Suprapubic skin (tissue), 4 donors: ENCODE measurements at regions not wholly inside any gene's neighbourhood (a gene's known extent, or its start where the extent isn't known, plus 50 kb on each side); places are given as distances from the start of the nearest gene placed in this dataset.

Experiments used
- CTCF ChIP-seq, 2 donors: fragments of 200-600 bp in 1 of 2; fragments of 450-650 bp in 1 of 2; sonication (generic) in 1 of 2; IDR thresholded peaks; one replicate each; pipeline ENCODE4 v1.5.1; 2016 to 2019; ENCODE audit warnings: antibody characterized with exemption in 2 of 2, mild to moderate bottlenecking in 1 of 2, moderate library complexity in 1 of 2
- POLR2A ChIP-seq, 2 donors: fragments of 450-650 bp; IDR thresholded peaks; one replicate each; pipeline ENCODE4 v1.6.1; 2017; ENCODE audit warnings: antibody characterized with exemption in 2 of 2, mild to moderate bottlenecking in 2 of 2, moderate library complexity in 2 of 2
- POLR2AphosphoS5 ChIP-seq, 3 donors: sonication (generic); formaldehyde crosslinking; IDR thresholded peaks; one replicate each; pipeline ENCODE4 v1.6.1; 2017; ENCODE audit warnings: antibody characterized with exemption in 3 of 3

GRCh38 chr13:22499919-22500318, 680.9 kb upstream of the SGCG start:
- no peak for TF ChIP-seq CTCF (IDR thresholded peaks at IDR 0.05)
- TF ChIP-seq POLR2A (IDR thresholded peaks at IDR 0.05), result no peak
- TF ChIP-seq POLR2AphosphoS5 (IDR thresholded peaks at IDR 0.05), result no peak
